ENCODE measurements at regions not wholly inside any gene's neighbourhood (a gene's known extent, or its start where the extent isn't known, plus 50 kb on each side); places are given as distances from the start of the nearest gene placed in this dataset.
"Not testable (repeated sequence)": the region's sequence is repeated elsewhere in the genome, so short reads cannot be mapped to it uniquely, and the experiment has no call there.

DNA sequence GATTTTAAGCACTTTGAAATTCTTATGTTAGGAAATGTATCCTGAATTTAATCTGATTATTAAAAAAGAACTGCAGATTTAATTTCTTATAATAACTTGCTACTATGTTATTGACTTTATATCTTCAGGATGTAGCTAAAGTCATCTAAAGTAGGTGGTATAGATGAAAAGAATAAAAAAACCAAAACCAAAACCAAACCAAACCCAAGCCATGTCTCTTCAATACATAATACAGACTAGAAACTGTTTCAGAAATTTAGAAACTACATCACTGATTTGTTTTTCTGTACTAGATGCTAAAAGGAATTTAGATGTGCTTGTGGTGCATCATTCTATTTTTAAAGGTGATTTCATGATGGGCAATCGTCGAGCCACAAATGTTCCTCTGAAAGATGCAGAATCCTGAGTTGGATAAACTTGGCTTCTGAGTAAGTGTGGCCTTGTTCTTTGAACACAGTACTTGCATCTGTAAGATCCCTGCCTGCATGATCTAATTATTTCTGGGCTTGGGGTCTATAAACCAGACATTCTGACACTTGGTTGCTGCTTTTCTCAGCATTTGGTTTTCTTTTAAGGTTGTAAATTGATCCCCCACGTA is 287.1 kb upstream of the SUCLG2 start:
- no peak overlapping the region for H3K4me3 ChIP-seq
- no peaks in the 10 kb centered on the region for H3K27me3 ChIP-seq
- H3K36me3 ChIP-seq: no peaks in the 10 kb centered on the region
- H3K4me1 ChIP-seq: peaks cover 0 to 6% (median 0%) of the 10 kb centered on the region in 4 donors
- 87% methylated on average over 3 of the region's 3 CpGs for WGBS
- TF ChIP-seq EP300 (IDR thresholded peaks at IDR 0.05): no peak
- TF ChIP-seq CTCF (IDR thresholded peaks at IDR 0.05): no peak
- no peak for TF ChIP-seq POLR2AphosphoS5 (IDR thresholded peaks at IDR 0.05)
- TF ChIP-seq POLR2A (IDR thresholded peaks at IDR 0.05; ENCODE audit: low read depth): no peak
- DNase-seq (ENCODE audit: extremely low spot score): no peak
- intact Hi-C loops (cut with DNase I): no loop called here
- no peaks in the 10 kb centered on the region for H3K9me3 ChIP-seq
- H3K27ac ChIP-seq (replicated peaks in 1 of 4): no peak overlapping the region

DNA sequence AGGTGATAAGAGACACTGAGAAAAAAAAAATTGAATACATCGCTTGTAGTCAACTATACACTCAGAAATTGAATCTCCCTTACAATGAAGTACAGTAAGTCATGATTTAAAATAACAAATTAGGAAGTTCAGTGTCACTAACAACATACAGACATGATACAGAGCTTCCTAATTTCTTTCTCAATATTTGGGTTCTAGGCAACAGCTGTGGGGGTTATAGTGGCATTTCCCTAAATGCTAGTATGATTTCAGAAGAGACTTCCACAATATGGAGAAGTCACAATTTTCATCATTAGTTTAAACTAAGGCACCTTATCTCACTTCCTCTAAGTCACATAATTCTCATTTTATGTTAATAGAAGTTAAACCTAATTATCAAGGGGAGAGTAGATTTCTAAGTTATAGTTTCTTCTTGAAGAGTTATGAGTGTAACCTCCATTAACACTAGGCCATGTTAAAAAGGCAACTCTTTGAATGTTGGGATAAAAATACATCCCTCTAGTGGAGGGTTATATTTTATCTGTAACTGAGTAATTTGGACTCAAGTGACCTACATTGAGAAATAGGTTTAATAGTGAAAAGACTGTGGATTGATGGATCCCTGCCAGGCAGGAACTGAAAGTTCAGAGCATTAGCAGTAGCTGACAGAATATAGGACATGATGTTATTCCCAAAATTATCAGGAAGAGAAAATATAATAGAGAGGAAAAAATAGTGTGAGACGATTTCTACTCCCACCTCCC is 286.0 kb upstream of the SUCLG2 start:
- intact Hi-C loops (cut with DNase I): no loop called here
- peaks cover 0 to 6% (median 0%) of the 10 kb centered on the region in 4 donors for H3K9me3 ChIP-seq
- H3K4me3 ChIP-seq: no peak overlapping the region
- 57% methylated on average over 2 of the region's 2 CpGs for WGBS
- H3K36me3 ChIP-seq: no peaks in the 10 kb centered on the region
- no peak for DNase-seq (ENCODE audit: extremely low spot score)
- no peaks in the 10 kb centered on the region for H3K27me3 ChIP-seq
- no peak overlapping the region for H3K27ac ChIP-seq (replicated peaks in 1 of 4)
- TF ChIP-seq POLR2A (IDR thresholded peaks at IDR 0.05; ENCODE audit: low read depth): no peak
- TF ChIP-seq EP300 (IDR thresholded peaks at IDR 0.05): no peak
- no peak for TF ChIP-seq POLR2AphosphoS5 (IDR thresholded peaks at IDR 0.05)
- no peak for TF ChIP-seq CTCF (IDR thresholded peaks at IDR 0.05)
- H3K4me1 ChIP-seq: peaks cover 0 to 6% (median 0%) of the 10 kb centered on the region in 4 donors

- intact Hi-C loops (cut with DNase I): no loop called here
- H3K4me1 ChIP-seq: peaks cover 0 to 6% (median 0%) of the 10 kb centered on the region in 4 donors
- TF ChIP-seq POLR2A (IDR thresholded peaks at IDR 0.05; ENCODE audit: low read depth) (no peak), CTCF (IDR thresholded peaks at IDR 0.05) (no peak), POLR2AphosphoS5 (IDR thresholded peaks at IDR 0.05) (no peak), EP300 (IDR thresholded peaks at IDR 0.05) (no peak)
- peaks cover 0 to 15% (median 0%) of the 10 kb centered on the region in 4 donors for H3K9me3 ChIP-seq
- DNase-seq (ENCODE audit: extremely low spot score): no peak
- no peaks in the 10 kb centered on the region for H3K36me3 ChIP-seq
- H3K4me3 ChIP-seq: no peak overlapping the region
- H3K27me3 ChIP-seq: no peaks in the 10 kb centered on the region
- H3K27ac ChIP-seq (replicated peaks in 1 of 4): no peak overlapping the region
- WGBS: 83% methylated on average over 1 of the region's 1 CpG
Measured at GRCh38 chr3:67937498-67938118, 283.2 kb upstream of the SUCLG2 start.

DNA sequence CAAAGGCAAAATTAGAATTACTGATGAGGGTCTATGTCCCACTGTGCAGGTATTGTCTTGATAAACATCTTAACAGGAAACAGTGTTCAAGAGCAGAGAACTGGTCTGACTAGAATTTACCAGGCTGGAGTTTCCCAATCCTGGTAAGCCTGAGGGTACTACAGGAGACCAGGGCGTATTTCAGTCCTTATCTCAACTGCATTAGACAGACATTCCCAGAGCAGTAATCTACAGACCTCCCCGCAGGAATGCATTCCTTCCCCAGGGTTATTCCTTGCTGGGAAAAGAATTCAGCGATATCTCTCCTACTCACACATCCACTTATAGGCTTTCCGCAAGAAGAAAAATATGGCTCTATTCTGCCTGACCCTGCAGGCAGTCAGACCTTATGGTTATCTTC is 276.0 kb upstream of the SUCLG2 start:
- 85% methylated on average over 4 of the region's 4 CpGs for WGBS
- DNase-seq (ENCODE audit: extremely low spot score); H3K27me3 ChIP-seq; H3K27ac ChIP-seq (replicated peaks in 1 of 4); intact Hi-C loops (cut with DNase I); H3K4me3 ChIP-seq; H3K4me1 ChIP-seq; H3K9me3 ChIP-seq; H3K36me3 ChIP-seq: not testable (repeated sequence)

DNA sequence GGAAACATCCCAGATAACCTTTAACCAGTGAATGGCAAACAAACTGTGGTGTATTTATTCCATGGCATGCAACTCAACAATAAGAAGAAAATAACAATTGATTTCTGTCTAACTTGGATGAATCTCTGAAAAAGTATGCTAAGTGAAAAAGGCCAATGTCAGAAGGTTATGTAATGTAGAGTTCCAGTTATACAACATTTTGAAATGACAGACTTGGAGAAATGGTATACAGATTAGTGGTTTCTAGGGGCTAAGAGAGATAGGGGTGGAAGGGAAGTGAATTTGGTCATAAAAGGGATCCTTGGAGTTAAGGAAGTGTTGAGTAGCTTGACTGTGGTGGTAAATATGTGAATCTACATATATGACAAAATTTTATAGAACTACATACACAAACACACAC is 269.4 kb upstream of the SUCLG2 start:
- H3K4me1 ChIP-seq: no peaks in the 10 kb centered on the region
- no peak overlapping the region for H3K4me3 ChIP-seq
- TF ChIP-seq POLR2A (IDR thresholded peaks at IDR 0.05; ENCODE audit: low read depth) (no peak), POLR2AphosphoS5 (IDR thresholded peaks at IDR 0.05) (no peak), CTCF (IDR thresholded peaks at IDR 0.05) (no peak), EP300 (IDR thresholded peaks at IDR 0.05) (no peak)
- no peak overlapping the region for H3K27ac ChIP-seq (replicated peaks in 1 of 4)
- H3K27me3 ChIP-seq: no peaks in the 10 kb centered on the region
- no peak for DNase-seq (ENCODE audit: extremely low spot score)
- intact Hi-C loops (cut with DNase I): no loop called here
- peaks cover 0 to 3% (median 0%) of the 10 kb centered on the region in 4 donors for H3K9me3 ChIP-seq
- H3K36me3 ChIP-seq: no peaks in the 10 kb centered on the region
